Omental fat pad (tissue), 3 donors: ENCODE measurements at regions not wholly inside any gene's neighbourhood (a gene's known extent, or its start where the extent isn't known, plus 50 kb on each side); places are given as distances from the start of the nearest gene placed in this dataset.

Experiments used
- ATAC-seq: fragments of 150-250 bp; one replicate; pipeline ENCODE4 v1.9.1; 2016; ENCODE audit warnings: mild to moderate bottlenecking, moderate library complexity; ENCODE audit not compliant: low FRiP score
- DNase-seq: peaks from one replicate; pipeline ENCODE4 v3.0.0-alpha.2; 2019; ENCODE audit warnings: low spot score
- TF ChIP-seq, protein P1 (sequence below), 3 donors: fragments of 450-650 bp; IDR thresholded peaks; one replicate each; pipeline ENCODE4 v1.5.1; 2016 to 2017; ENCODE audit warnings: antibody characterized with exemption in 3 of 3, mild to moderate bottlenecking in 3 of 3, moderate library complexity in 2 of 3

DNA sequence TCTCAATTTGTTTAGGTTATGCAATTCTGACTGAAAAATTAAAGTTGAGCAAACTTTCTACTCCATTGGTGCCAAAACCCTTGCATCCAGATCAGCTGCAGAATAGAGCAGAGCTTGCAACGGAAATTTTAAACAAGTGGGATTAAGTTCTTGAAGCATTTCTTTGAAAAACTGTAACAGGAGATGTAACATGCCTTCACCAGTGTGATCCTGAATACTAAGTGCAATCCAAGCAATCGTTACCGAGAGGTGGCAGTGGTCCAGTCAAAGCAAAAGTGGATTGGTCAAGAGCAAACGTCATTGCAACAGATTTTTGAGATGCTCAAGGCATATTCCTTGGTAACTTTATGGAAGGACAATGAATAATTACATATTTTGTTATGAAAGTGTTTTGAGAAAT, 841.1 kb upstream of the SLITRK5 start:
- ATAC-seq: no peak
- TF ChIP-seq, protein P1, sequence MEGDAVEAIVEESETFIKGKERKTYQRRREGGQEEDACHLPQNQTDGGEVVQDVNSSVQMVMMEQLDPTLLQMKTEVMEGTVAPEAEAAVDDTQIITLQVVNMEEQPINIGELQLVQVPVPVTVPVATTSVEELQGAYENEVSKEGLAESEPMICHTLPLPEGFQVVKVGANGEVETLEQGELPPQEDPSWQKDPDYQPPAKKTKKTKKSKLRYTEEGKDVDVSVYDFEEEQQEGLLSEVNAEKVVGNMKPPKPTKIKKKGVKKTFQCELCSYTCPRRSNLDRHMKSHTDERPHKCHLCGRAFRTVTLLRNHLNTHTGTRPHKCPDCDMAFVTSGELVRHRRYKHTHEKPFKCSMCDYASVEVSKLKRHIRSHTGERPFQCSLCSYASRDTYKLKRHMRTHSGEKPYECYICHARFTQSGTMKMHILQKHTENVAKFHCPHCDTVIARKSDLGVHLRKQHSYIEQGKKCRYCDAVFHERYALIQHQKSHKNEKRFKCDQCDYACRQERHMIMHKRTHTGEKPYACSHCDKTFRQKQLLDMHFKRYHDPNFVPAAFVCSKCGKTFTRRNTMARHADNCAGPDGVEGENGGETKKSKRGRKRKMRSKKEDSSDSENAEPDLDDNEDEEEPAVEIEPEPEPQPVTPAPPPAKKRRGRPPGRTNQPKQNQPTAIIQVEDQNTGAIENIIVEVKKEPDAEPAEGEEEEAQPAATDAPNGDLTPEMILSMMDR (IDR thresholded peaks at IDR 0.05): no peak

DNA sequence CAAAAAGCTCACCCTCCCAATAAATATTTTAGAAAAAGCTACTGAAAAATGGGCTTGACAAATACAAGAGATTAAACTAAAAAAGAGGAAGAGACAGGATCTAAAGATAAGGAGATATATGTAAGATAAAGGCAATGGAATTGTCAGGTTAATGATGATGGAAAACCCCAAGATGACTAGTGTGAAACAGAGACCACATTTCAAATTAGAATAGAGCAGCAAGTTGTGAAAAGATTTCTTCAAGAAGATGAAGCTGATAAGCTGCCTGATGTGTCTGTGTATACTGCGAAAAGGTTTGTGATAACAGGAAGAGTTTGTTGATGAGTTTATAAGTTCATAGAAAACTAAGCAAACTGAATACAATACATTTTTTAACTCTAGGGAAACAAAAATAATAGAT, 840.1 kb upstream of the SLITRK5 start:
- TF ChIP-seq, protein P1 (IDR thresholded peaks at IDR 0.05): no peak
- no peak for DNase-seq
- ATAC-seq: no peak

More for the DNA sequence above, 841.1 kb upstream of the SLITRK5 start:
- no peak for DNase-seq

DNA sequence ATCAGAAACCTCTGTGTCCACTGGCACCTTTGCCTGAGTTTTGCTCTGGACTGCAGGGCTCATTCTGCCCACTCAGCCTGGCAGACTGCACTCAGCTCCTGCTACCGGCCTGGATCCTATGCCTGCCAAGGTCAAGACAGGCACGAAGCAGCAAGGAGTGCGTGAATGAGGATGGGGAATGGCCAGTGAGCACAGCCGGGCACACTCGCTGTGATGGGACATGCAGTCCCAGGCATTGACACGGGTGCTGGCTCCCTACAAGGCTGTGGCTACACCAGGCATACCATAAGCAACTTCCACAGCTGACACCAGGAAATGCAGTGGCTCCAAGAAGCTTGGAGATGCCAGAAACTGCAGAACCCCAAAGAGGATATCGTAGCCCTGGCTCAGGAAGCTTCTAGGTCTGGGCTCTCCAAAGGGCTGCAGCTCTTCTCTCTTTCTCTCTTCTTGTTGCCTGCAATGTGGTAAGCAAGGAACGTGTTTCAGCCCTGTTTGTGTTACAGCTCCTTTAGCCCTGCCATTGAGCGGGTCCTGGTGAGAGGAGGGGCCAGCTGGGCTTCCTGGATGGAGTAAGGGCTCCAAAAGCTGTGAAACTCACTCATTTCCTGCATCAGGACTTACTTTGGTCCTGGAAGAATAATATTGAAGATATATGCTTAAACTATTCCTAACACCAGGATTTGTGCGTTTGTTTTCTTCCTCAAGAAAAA, 832.6 kb upstream of the SLITRK5 start:
- DNase-seq: no peak
- ATAC-seq: no peak
- TF ChIP-seq, protein P1 (IDR thresholded peaks at IDR 0.05): no peak

DNA sequence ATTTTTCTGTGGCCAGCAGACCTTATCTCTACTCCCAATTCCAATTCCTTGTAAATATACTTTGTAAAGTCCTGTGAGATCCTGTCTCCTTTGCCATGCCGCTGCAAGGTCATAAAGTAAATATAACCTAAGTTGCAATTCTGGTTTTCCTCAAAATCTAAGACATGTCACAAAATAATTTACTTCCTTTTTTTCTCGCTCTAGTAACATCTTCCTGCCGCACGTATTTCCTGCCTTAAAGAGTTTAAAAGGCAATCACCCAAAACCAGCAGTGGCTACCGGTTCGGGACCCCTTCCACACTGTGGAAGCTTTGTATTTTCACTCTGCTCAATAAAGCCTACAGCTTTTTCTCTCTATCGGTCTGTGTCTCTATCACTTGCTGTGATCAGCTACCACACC, 832.0 kb upstream of the SLITRK5 start:
- ATAC-seq: no peak
- TF ChIP-seq, protein P1 (IDR thresholded peaks at IDR 0.05): no peak

DNA sequence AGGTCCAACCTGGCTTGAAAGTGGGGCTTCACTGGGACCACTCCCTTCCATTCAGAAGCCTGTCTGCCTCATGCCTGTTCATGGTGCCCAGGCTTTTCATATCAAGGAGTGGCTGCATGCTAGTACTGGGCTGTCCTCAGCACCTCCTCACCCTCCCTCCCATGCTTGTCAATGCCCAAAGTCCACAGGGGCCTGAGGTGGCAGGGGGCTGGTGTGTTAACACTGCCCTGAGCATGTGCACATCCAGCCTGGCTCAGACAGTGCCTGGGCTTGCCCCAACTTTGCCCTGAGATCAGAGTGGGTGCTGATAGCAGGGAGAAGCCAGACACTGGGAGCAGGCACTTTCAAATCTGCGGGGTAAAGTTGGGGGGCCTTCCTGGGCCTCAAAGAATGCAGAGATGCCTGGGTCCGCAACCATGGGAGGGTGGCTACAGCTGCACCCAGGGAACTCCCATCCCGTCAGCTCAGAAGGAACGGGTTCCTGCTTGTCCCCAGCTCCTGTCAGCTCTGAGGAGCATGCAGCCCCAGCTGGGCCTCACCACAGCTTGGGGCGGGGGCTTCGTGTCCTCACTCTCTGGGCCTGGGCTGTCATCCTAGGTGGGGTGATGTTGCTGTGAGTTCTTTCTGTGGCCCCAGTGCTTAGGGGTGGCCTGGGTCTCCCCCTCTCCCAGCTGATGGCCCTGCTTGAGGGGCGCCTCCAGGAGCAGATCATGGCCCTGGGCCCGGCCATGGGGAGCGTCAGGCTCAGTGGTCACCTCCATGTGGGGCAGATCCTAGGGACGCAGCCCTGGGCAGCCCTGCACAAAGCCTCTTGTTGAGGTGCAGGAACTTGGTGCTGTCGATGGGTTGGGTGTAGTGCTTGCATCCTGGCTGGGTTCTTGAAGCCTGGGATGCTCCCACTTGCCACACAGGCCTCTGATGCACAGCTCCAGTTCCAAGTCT, 830.6 kb upstream of the SLITRK5 start:
- ATAC-seq (no peak), DNase-seq (no peak)
- TF ChIP-seq, protein P1 (IDR thresholded peaks at IDR 0.05): no peak

More for the DNA sequence above, 832.0 kb upstream of the SLITRK5 start:
- no peak for DNase-seq

DNA sequence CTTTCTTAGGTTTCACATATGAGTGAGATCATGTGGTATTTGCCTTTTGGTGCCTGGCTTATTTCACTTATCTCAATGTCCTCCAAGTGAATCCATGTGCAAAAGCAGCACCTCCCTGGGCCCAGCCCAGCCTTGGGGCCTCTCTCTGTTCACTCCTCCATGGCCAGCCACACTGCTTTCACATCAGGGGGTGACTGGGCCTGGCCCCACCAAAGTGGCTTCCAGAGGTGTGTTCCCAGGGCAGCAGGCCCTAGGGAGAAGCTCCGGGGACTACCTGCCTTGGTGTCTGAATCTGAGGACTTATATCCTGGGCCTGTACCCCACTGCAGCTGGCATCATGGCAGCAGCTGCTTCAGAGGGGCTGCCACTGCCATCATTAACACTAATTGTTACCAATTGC, 829.9 kb upstream of the SLITRK5 start:
- no peak for ATAC-seq
- TF ChIP-seq, protein P1 (IDR thresholded peaks at IDR 0.05): no peak
- DNase-seq: no peak
